ENCODE measurements at regions not wholly inside any gene's neighbourhood (a gene's known extent, or its start where the extent isn't known, plus 50 kb on each side); places are given as distances from the start of the nearest gene placed in this dataset.

DNA sequence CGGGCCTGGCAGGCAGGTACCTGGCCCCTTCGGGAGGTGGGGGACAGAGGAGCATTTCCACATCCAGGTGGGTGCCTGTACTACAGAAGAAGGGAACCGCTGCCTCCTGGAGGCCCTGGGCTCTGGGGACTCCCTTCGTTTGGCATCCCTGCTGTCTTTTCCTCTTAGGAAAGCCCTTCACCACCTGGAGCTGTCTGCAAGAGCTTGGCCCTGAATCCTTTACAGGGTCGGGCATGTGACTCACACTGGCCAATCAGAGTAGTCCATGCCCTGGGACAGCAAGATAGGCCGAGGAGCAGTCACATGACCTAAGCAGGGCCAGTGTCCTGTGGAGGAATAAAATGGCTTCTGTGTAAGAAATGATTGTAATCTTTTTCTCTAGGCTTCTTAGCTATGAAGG lies 224.9 kb downstream of the ANKRD60 start:
- no peak overlapping the region for H3K4me2 ChIP-seq (ENCODE audit: control insufficient read depth, insufficient read depth)
- H3K36me3 ChIP-seq (ENCODE audit: control insufficient read depth in 2 of 2, insufficient read depth in 2 of 2, low read length in 1 of 2) = no peaks in the 10 kb centered on the region
- H3K4me1 ChIP-seq (ENCODE audit: control insufficient read depth, insufficient read depth, low read length) = no peaks in the 10 kb centered on the region
- no peak overlapping the region for H3K4me3 ChIP-seq
- DNase-seq (ENCODE audit: low read depth, low spot score) (no peak), FAIRE-seq (no peak), ATAC-seq (no peak)
- POLR2A ChIA-PET = no interaction called here
- CTCF ChIA-PET = no interaction called here
- H4K20me1 ChIP-seq (ENCODE audit: control insufficient read depth, insufficient read depth) = no peaks in the 10 kb centered on the region
- no peak for TF ChIP-seq SUZ12 (IDR thresholded peaks at IDR 0.05; ENCODE audit: unreplicated experiment)
- TF ChIP-seq, protein P1, sequence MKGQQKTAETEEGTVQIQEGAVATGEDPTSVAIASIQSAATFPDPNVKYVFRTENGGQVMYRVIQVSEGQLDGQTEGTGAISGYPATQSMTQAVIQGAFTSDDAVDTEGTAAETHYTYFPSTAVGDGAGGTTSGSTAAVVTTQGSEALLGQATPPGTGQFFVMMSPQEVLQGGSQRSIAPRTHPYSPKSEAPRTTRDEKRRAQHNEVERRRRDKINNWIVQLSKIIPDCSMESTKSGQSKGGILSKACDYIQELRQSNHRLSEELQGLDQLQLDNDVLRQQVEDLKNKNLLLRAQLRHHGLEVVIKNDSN (IDR thresholded peaks at IDR 0.05; ENCODE audit: borderline replicate concordance, extremely low read length, insufficient read depth, low read depth, low read length) = peak; percentile 46
- SMC1A ChIA-PET (ENCODE audit: uncharacterized antibody, unreplicated experiment) = no interaction called here
- intact Hi-C loops (cut with micrococcal nuclease; ENCODE audit: unreplicated experiment) = no loop called here
- no peak overlapping the region for H2AFZ ChIP-seq (ENCODE audit: control insufficient read depth, low read depth, low read length)
- H3K79me2 ChIP-seq (ENCODE audit: control insufficient read depth, insufficient read depth, low read length) = no peaks in the 10 kb centered on the region
- no peak overlapping the region for H3K9ac ChIP-seq (ENCODE audit: control insufficient read depth, insufficient read depth, low read length)
- no TSS peak for BruUV-seq (replicated peaks)
- in situ Hi-C loops (cut with MboI) = no loop called here
- WGBS (ENCODE audit: insufficient coverage, insufficient replicate concordance, low lambda C conversion rate, missing lambda C conversion rate) = 11% methylated on average over 6 of the region's 6 CpGs
- RAD21 ChIA-PET (ENCODE audit: unreplicated experiment) = no interaction called here
- no peaks in the 10 kb centered on the region; a peak in 2 of 4 replicates for H3K27me3 ChIP-seq (replicated peaks in 1 of 2; ENCODE audit: control insufficient read depth in 2 of 2, insufficient read depth in 2 of 2, low read length in 1 of 2)
- H3K9me3 ChIP-seq (replicated peaks; ENCODE audit: control insufficient read depth, insufficient read depth, low read length) = no peaks in the 10 kb centered on the region; the same call in 2 of the 3 replicates
- no peak overlapping the region for H3K27ac ChIP-seq (ENCODE audit: control insufficient read depth, insufficient read depth)

DNA sequence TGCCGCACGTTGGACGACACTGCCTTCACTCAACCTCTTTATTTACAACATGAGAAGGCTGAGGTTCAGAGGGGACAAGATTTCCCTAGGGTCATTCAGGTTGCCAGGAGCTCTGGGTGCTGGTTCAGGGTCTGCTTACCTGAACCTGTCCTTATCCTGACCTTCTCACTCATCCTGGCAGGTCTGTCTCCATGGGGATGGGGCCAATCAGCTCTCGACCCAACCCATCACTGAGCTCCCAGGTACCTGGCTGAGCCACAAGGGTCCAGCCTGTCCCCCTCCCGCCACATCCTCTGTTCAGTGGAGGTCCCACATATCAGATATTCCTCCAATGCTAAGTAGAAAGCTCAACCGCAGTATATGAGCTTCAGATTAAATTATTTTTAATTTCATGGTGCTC lies 225.6 kb downstream of the ANKRD60 start:
- no TSS peak for BruUV-seq (replicated peaks)
- ChIA-PET SMC1A (ENCODE audit: uncharacterized antibody, unreplicated experiment) (no interaction called here), CTCF (interaction anchor here (0.6 kb wide), 1 partner anchor 1898 kb away, joined by 3 read pairs; no protein-coding TSS in a partner anchor), RAD21 (ENCODE audit: unreplicated experiment) (no interaction called here), POLR2A (no interaction called here)
- Histone ChIP-seq H3K4me3 (no peak overlapping the region), H3K79me2 (ENCODE audit: control insufficient read depth, insufficient read depth, low read length) (no peaks in the 10 kb centered on the region), H3K27me3 (replicated peaks in 1 of 2; ENCODE audit: control insufficient read depth in 2 of 2, insufficient read depth in 2 of 2, low read length in 1 of 2) (no peaks in the 10 kb centered on the region; a peak in 2 of 4 replicates), H3K36me3 (ENCODE audit: control insufficient read depth in 2 of 2, insufficient read depth in 2 of 2, low read length in 1 of 2) (no peaks in the 10 kb centered on the region), H4K20me1 (ENCODE audit: control insufficient read depth, insufficient read depth) (no peaks in the 10 kb centered on the region), H3K27ac (ENCODE audit: control insufficient read depth, insufficient read depth) (no peak overlapping the region), H3K4me1 (ENCODE audit: control insufficient read depth, insufficient read depth, low read length) (no peaks in the 10 kb centered on the region), H2AFZ (ENCODE audit: control insufficient read depth, low read depth, low read length) (no peak overlapping the region), H3K4me2 (ENCODE audit: control insufficient read depth, insufficient read depth) (no peak overlapping the region), H3K9ac (ENCODE audit: control insufficient read depth, insufficient read depth, low read length) (no peak overlapping the region), H3K9me3 (replicated peaks; ENCODE audit: control insufficient read depth, insufficient read depth, low read length) (no peaks in the 10 kb centered on the region; the same call in 2 of the 3 replicates)
- no peak for ATAC-seq
- intact Hi-C loops (cut with micrococcal nuclease; ENCODE audit: unreplicated experiment) (no loop called here), in situ Hi-C loops (cut with MboI) (no loop called here)
- TF ChIP-seq BMI1 (IDR thresholded peaks at IDR 0.05; ENCODE audit: borderline replicate concordance) = no peak
- no peak for FAIRE-seq
- 44% methylated on average over 6 of the region's 6 CpGs for WGBS (ENCODE audit: insufficient coverage, insufficient replicate concordance, low lambda C conversion rate, missing lambda C conversion rate)
- no peak for DNase-seq (ENCODE audit: low read depth, low spot score)

Measured in GM12878 (cell line).